ENCODE measurements at regions not wholly inside any gene's neighbourhood (a gene's known extent, or its start where the extent isn't known, plus 50 kb on each side); places are given as distances from the start of the nearest gene placed in this dataset.

GRCh38 chr6:92380803-92381601 is 1038.4 kb downstream of the EPHA7 start:
- TF ChIP-seq, protein P1, sequence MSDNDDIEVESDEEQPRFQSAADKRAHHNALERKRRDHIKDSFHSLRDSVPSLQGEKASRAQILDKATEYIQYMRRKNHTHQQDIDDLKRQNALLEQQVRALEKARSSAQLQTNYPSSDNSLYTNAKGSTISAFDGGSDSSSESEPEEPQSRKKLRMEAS (IDR thresholded peaks at IDR 0.05; ENCODE audit: low read depth, low read length) = no peak
- TF ChIP-seq CTCF (IDR thresholded peaks at IDR 0.05; ENCODE audit: low read depth, low read length) = no peak
- TF ChIP-seq POLR2A (IDR thresholded peaks at IDR 0.05; ENCODE audit: extremely low read depth, insufficient read length) = no peak
- TF ChIP-seq MYC (IDR thresholded peaks at IDR 0.05; ENCODE audit: low read depth, low read length) = no peak
- no peak overlapping the region for H3K4me3 ChIP-seq (ENCODE audit: low read depth, low read length)
- no peak for DNase-seq (ENCODE audit: low read depth)

DNA sequence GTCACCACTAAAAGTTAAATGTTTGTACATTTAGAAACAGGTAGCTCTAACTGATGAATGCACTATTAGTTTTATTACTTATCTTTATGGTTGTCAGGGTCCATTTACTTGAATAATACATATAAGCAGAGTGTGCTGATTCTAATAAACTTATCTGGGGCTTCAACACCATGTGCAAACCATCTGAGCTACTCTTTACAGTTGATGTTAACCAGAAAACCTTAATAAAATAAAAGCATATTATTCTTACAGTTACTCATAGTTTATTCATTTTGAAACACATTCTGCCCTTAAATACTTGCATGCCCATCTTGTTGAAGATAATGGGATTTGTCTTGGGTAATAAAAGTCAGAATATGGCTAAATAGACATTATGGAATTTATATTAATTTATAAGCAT is 1042.2 kb downstream of the EPHA7 start:
- no peak for DNase-seq (ENCODE audit: low read depth)
- H3K4me3 ChIP-seq (ENCODE audit: low read depth, low read length) = no peak overlapping the region
- TF ChIP-seq MYC (IDR thresholded peaks at IDR 0.05; ENCODE audit: low read depth, low read length) = no peak
- no peak for TF ChIP-seq CTCF (IDR thresholded peaks at IDR 0.05; ENCODE audit: low read depth, low read length)
- TF ChIP-seq POLR2A (IDR thresholded peaks at IDR 0.05; ENCODE audit: extremely low read depth, insufficient read length) = no peak
- TF ChIP-seq, protein P1 (IDR thresholded peaks at IDR 0.05; ENCODE audit: low read depth, low read length) = no peak

GRCh38 chr6:92376691-92377090 is 1042.7 kb downstream of the EPHA7 start:
- H3K4me3 ChIP-seq (ENCODE audit: low read depth, low read length) = no peak overlapping the region
- DNase-seq (ENCODE audit: low read depth) = no peak
- TF ChIP-seq, protein P1 (IDR thresholded peaks at IDR 0.05; ENCODE audit: low read depth, low read length) = no peak
- TF ChIP-seq CTCF (IDR thresholded peaks at IDR 0.05; ENCODE audit: low read depth, low read length) (no peak), POLR2A (IDR thresholded peaks at IDR 0.05; ENCODE audit: extremely low read depth, insufficient read length) (no peak), MYC (IDR thresholded peaks at IDR 0.05; ENCODE audit: low read depth, low read length) (no peak)

- DNase-seq (ENCODE audit: low read depth) = no peak
- no peak overlapping the region for H3K4me3 ChIP-seq (ENCODE audit: low read depth, low read length)
- no peak for TF ChIP-seq POLR2A (IDR thresholded peaks at IDR 0.05; ENCODE audit: extremely low read depth, insufficient read length)
- no peak for TF ChIP-seq MYC (IDR thresholded peaks at IDR 0.05; ENCODE audit: low read depth, low read length)
- TF ChIP-seq, protein P1 (IDR thresholded peaks at IDR 0.05; ENCODE audit: low read depth, low read length) = no peak
- TF ChIP-seq CTCF (IDR thresholded peaks at IDR 0.05; ENCODE audit: low read depth, low read length) = no peak
Measured at GRCh38 chr6:92371211-92372208, 1047.8 kb downstream of the EPHA7 start.

DNA sequence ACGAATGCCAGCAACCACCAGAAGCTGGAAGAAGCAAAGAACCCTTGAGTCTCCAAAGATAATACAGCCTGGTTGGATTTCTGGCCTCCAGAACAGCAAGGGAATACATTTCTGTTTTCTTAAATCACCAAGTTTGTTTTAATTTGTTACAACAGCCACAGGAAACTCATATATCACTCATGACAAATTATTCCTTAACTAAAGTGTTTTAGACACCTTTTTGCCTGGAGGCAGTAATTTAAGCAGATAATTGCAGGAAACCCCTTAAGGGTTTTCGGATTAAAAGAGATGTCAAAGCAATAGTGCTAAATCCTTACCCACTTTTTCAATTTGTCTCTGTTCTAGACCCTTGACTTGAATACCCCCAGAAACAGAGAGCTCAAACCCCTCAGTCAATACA is 1050.0 kb downstream of the EPHA7 start:
- TF ChIP-seq, protein P1 (IDR thresholded peaks at IDR 0.05; ENCODE audit: low read depth, low read length) = no peak
- TF ChIP-seq CTCF (IDR thresholded peaks at IDR 0.05; ENCODE audit: low read depth, low read length) (no peak), MYC (IDR thresholded peaks at IDR 0.05; ENCODE audit: low read depth, low read length) (no peak), POLR2A (IDR thresholded peaks at IDR 0.05; ENCODE audit: extremely low read depth, insufficient read length) (no peak)
- no peak for DNase-seq (ENCODE audit: low read depth)
- no peak overlapping the region for H3K4me3 ChIP-seq (ENCODE audit: low read depth, low read length)
